Right forelimb (tissue), 1 donor: ENCODE measurements at regions not wholly inside any gene's neighbourhood (a gene's known extent, or its start where the extent isn't known, plus 50 kb on each side); places are given as distances from the start of the nearest gene placed in this dataset.
A peak's percentile ranks its signal among the peaks of the same experiment; 100 is the strongest.
"Not testable (repeated sequence)": the region's sequence is repeated elsewhere in the genome, so short reads cannot be mapped to it uniquely, and the experiment has no call there.

ENCODE experiments used
- DNase-seq: peaks from one replicate; pipeline ENCODE4 v3.0.0-alpha.2; 2018

GRCh38 chr17:21558921-21559320, 133.4 kb upstream of the KCNJ18 start:
- not testable (repeated sequence) for DNase-seq

DNA sequence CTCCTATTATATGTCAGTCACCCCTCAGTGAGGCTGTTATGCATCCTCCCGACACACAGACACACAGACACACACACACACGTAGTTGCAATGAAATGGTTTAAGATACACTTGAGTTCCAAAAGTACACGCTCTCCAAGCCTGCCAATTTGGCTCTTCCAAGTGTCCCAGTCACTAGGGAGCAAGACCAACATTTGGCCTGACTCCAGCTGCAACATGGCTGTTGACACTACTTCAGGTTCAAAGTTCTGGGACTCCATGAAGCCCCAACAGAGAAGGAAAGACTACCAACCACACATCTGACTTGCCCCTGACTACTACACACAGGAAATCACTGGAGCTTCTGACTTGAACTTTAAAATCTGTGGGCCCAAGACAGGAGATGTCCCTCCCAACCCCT, 128.1 kb upstream of the KCNJ18 start:
- no peak for DNase-seq

- DNase-seq = not testable (repeated sequence)
These were observed 127.6 kb upstream of the KCNJ18 start for GRCh38 chr17:21564757-21565156.

DNA sequence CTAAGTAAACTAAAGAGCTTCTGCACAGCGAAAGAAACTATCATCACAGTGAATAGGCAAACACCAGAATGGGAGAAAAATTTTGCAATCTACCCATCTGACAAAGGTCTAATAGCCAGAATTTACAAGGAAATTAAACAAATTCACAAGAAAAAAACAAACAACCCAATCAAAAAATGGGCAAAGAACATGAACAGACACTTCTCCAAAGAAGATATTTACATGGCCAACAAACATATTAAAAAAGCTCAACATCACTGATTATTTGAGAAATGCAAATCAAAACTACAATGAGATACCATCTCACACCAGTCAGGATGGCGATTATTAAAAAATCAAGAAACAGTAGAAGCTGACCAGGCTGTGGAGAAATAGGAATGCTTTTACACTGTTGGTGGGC, 121.9 kb upstream of the KCNJ18 start:
- not testable (repeated sequence) for DNase-seq

DNA sequence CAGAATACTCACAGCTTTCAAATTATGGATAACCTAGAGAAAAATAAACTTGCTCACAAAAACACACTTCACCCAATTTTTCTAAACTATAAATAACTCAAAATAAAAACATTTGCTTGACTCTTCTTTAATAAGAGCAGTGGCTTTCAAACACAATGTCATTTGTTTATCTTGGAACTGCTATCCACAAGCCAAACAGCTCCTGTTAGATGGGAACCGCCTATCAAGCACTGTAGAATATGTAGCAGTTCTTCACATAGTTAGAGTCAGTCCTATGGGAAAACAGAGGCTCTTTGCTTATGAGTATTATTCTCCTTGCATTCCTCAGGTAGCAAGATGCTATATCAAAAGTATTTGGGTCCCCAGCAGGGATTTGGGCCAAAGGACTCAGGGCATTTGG, 120.2 kb upstream of the KCNJ18 start:
- DNase-seq = not testable (repeated sequence)

DNA sequence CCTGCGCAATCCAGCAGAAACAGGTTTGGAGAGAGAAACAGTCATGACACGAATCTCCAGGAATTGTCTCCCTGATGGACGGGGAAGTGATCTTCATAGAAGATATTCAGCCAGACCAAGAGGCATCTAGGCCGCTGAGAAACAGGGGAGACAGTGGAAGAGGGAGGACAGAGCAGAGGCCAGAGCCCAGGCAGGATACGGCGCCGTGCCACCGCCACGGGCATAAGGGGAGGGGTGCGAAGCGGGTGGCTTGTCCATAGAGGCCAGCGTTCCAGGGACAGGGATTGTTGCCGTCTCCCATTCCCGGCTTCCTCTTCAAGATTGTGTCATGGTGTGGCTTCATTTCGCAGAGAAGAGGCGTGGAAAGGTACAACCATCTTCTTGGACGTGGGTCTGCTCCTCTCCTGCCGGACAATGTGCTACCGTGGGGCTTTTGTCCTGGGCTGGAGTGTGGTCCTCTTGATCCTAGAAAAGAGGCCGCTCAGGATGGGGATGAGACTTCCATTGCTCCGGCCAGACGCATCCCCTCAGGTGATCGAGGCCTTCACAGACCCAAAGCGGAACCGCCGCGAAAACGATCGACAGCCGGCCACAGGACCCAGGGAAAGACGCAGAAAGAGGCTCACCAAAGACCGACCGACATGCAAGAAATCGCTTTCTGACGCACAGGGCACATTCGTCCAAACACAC, 118.9 kb upstream of the KCNJ18 start:
- not testable (repeated sequence) for DNase-seq

GRCh38 chr17:21573961-21574610, 118.2 kb upstream of the KCNJ18 start:
- DNase-seq = peak; percentile 82

DNA sequence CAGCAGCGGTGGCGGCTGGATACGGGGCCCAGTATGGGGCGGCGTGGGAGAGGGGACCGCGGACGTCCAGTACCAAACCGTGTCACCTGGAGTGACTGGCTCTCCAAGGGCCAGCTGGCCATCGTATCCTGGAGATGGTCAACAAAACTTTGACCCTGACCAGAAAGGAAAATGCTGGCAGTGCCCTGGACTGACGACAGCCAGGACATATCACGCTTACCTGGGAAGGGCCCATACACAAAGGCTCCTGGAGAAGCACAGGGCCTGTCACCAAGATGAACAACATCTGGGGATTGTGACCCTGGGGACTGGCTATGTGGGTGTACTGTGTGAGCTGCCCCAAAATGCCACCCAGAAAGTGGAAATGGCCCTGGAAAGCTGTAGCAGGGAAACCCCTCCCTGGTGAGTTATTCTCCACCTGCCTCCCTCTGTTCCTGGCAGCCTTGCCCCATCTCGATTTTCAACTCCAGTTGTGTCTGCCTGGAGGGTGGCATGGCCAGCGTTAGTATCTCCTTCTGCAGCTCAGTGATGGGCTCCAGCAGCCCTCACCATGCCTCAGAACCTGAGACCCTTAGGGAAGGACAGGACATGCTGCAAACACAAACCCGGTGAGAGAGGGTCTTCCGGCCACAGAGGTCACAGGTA, 117.6 kb upstream of the KCNJ18 start:
- DNase-seq = not testable (repeated sequence)

DNA sequence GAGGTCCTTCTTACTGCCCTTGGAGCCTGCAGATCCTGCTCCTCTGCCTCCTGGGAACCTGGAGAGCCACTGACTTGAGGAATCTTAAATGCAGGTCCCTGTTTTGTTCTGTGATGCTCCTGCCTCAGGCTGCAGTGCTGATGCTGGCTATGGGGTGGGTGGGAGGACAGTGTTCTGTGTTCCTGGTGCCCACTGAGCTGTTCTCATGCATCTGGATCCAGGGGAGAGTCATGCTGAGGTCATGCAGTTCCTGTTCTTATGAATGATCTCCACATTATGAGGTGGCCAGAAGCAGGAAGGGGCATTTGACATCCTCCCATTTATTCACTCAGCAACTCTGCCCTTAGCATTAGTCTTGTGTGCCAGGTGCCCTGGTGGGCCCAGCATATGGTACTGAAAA, 113.5 kb upstream of the KCNJ18 start:
- not testable (repeated sequence) for DNase-seq

- no peak for DNase-seq
These were observed 99.5 kb upstream of the KCNJ18 start for GRCh38 chr17:21592774-21593173.

DNA sequence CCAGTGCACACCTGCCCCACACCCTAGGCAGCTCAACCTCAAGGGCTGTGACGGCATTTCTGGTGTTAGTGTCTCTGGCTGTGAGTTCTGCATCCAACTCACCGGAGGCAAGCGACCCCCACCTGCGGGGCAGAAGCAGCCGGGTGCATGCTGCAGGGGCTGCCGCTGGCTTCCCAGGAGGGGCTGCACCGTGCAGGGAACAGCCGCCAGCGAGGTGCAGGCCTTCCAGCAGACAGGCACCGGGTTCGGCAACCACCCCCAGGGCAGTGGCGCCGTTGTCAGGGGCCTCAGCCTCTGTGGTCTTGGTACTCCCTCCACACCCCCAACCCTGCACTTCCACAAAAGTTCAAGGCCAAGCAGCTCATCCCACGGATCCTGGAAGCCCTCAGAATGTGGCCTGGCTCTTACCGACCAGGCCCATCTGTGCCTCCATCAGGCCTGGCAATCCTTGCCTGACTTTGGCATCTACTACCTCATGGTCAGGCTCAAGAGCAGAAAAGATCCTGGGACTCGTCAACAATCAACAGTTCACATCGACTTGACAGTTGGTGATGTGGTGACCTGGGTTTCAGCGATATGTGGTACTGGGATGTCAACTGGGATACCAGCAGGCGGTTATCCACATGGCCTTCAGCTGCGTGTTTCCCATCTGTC, 98.7 kb upstream of the KCNJ18 start:
- DNase-seq = not testable (repeated sequence)

- no peak for DNase-seq
These were observed 97.2 kb upstream of the KCNJ18 start for GRCh38 chr17:21595086-21595485.

- no peak for DNase-seq
These were observed 90.1 kb upstream of the KCNJ18 start for GRCh38 chr17:21602176-21602575.

- DNase-seq = not testable (repeated sequence)
These were observed 89.0 kb upstream of the KCNJ18 start for GRCh38 chr17:21603292-21603691.

- DNase-seq = not testable (repeated sequence)
These were observed 80.9 kb upstream of the KCNJ18 start for GRCh38 chr17:21611443-21611842.

DNA sequence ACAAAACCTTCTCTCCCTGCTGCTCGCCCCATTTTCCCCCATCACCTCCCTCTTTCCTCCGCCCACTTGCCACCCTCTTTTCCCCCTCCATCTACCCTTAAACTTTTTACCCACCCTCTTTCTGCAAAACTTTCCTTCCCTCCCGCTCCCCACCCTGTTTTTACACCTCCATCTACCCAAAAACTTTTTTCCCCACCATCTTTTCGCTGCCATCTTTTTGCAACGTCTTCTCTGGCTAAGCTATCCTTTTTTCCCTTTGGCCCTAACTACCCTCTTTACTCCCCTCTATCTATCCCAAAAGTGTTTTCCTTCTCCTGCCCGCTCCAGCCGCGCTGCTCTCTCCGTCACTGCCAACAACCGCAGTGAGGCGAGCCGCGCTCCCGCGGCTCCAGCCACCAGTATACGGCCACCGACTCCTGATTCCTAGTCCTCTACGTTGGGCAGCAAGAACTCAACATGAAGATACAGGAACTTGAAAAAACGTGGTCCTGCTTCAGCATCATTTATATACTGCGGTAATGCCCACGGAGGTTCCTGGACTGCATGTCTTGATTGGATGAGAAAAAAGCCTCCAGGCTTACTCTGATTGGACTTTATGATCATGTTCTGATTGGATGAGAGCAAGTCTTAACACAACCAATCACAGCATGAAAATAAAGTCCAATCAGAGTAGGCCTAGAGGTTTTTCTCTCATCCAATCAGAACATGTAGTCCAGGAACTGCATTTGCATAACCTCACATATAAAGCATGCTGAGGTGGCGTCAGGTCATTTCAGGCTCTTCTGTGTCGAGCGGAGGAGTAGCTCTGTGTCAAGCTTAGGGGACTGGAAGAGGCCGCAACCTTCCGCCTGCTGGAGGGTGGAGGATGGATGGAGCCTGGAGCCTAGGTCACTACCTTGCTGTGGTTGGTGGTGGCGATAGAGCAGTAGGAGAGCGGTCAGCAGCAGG, 79.9 kb upstream of the KCNJ18 start:
- DNase-seq = not testable (repeated sequence)

DNA sequence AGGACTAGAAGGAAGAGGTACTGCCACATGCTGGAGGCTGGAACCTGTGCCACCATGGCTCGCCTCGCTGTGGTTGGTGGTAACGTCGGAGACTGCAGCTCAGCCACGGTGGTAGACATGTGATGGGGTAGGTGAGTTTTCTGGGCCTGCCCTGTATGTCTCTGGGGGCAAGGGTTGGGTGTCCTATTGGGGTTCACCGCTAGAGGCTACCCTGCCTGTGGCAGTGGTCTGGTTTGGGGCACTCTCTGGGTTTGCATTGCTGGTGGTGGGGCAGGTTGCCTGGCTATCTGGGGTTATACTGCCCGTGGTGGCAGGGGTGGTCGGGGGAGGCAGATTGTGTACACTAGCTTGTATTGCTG, 79.3 kb upstream of the KCNJ18 start:
- DNase-seq = no peak

GRCh38 chr17:21626987-21627386, 65.3 kb upstream of the KCNJ18 start:
- DNase-seq = not testable (repeated sequence)
